SK-N-SH (cell line): ENCODE measurements at regions not wholly inside any gene's neighbourhood (a gene's known extent, or its start where the extent isn't known, plus 50 kb on each side); places are given as distances from the start of the nearest gene placed in this dataset.

Experiments
- CTCF ChIA-PET: fragments of 300-600, 350-600 bp; formaldehyde crosslinking; extraction: SDS; loops from one replicate; lab custom pipeline; 2021; lab: Yijun Ruan, JAX
- POLR2A ChIA-PET: fragments of 350-600 bp; sonication (Branson Sonifier 250); formaldehyde crosslinking; extraction: SDS; loops from one replicate; lab custom pipeline; 2020; ENCODE audit warnings: antibody characterized with exemption, inconsistent platforms; lab: Yijun Ruan, JAX
- DNase-seq: peaks from one replicate; pipeline ENCODE4 v3.0.0; 2012
- H2AFZ ChIP-seq: fragments of 200-600 bp; sonication (generic); 2 replicates; pipeline ENCODE4 v1.8.1; 2016; ENCODE audit warnings: antibody characterized with exemption, mild to moderate bottlenecking, low read depth
- H3F3A ChIP-seq: fragments of 200-600 bp; sonication (generic); replicated peaks from 2 replicates; pipeline ENCODE3; 2016; ENCODE audit warnings: antibody characterized with exemption, mild to moderate bottlenecking; ENCODE audit not compliant: insufficient read depth
- H3K27ac ChIP-seq, 2 experiments: fragments of 200-500 bp in 1 of 2; fragments of 200-600 bp in 1 of 2; sonication (Bioruptor generic) in 1 of 2; sonication (generic), shearing (Covaris generic) in 1 of 2; 2 replicates each; pipeline versions ENCODE4 v1.5.1 to v1.6.1; 2014 to 2016; ENCODE audit warnings: low read depth in 2 of 2, inconsistent platforms in 1 of 2, low read length in 1 of 2, mild to moderate bottlenecking in 1 of 2, mixed read lengths in 1 of 2
- H3K27me3 ChIP-seq: fragments of 200-600 bp; sonication (generic), shearing (Covaris generic); 2 replicates; pipeline ENCODE4 v1.6.1; 2016; ENCODE audit warnings: mixed run types; ENCODE audit not compliant: insufficient read depth
- H3K36me3 ChIP-seq, 2 experiments: fragments of 200-500 bp in 1 of 2; fragments of 200-600 bp in 1 of 2; sonication (Bioruptor generic) in 1 of 2; sonication (generic) in 1 of 2; replicated peaks in 1 of 2; 2 replicates each; pipeline versions ENCODE3 to v1.5.1; 2014 to 2016; ENCODE audit warnings: low read length in 1 of 2, mild to moderate bottlenecking in 1 of 2; ENCODE audit not compliant: insufficient read depth in 2 of 2, control insufficient read depth in 1 of 2
- H3K4me1 ChIP-seq, 2 experiments: fragments of 200-500 bp in 1 of 2; fragments of 200-600 bp in 1 of 2; sonication (Bioruptor generic) in 1 of 2; sonication (generic), shearing (Covaris generic) in 1 of 2; 2 replicates each; pipeline versions ENCODE4 v1.5.1 to v1.6.1; 2014 to 2016; ENCODE audit warnings: low read depth in 1 of 2, low read length in 1 of 2, mixed run types in 1 of 2; ENCODE audit not compliant: insufficient read depth in 2 of 2, control insufficient read depth in 1 of 2
- H3K4me2 ChIP-seq: fragments of 200-600 bp; sonication (generic), shearing (Covaris generic); 2 replicates; pipeline ENCODE4 v1.6.1; 2017; ENCODE audit warnings: mixed run types
- H3K4me3 ChIP-seq, 2 experiments: fragments of 200-500 bp in 1 of 2; fragments of 200-600 bp in 1 of 2; sonication (Bioruptor generic) in 1 of 2; sonication (generic), shearing (Covaris generic) in 1 of 2; 2 replicates each; pipeline versions ENCODE4 v1.5.1 to v1.8.1; 2014 to 2016; ENCODE audit warnings: low read depth in 2 of 2, inconsistent platforms in 1 of 2, low read length in 1 of 2, mild to moderate bottlenecking in 1 of 2, mixed read lengths in 1 of 2, moderate library complexity in 1 of 2
- H3K79me2 ChIP-seq: fragments of 200-600 bp; sonication (generic); 2 replicates; pipeline ENCODE4 v1.8.1; 2017; ENCODE audit warnings: mild to moderate bottlenecking; ENCODE audit not compliant: insufficient read depth
- H3K9ac ChIP-seq: fragments of 200-600 bp; sonication (generic); 2 replicates; pipeline ENCODE4 v1.6.1; 2017; ENCODE audit warnings: mixed run types
- H3K9me2 ChIP-seq: fragments of 200-600 bp; sonication (generic); 2 replicates; pipeline ENCODE4 v1.6.1; 2017; ENCODE audit warnings: mixed run types
- H3K9me3 ChIP-seq: fragments of 200-600 bp; sonication (generic); 2 replicates; pipeline ENCODE4 v1.6.1; 2017; ENCODE audit warnings: mixed run types, mild to moderate bottlenecking, moderate library complexity
- H4K20me1 ChIP-seq: fragments of 200-600 bp; sonication (generic); 2 replicates; pipeline ENCODE4 v1.6.1; 2017; ENCODE audit warnings: mild to moderate bottlenecking, mixed run types; ENCODE audit not compliant: insufficient read depth
- CHD2 ChIP-seq: fragments of 150-350 bp; IDR thresholded peaks from 2 replicates; pipeline ENCODE4 v1.6.1; 2018; ENCODE audit warnings: low read length; ENCODE audit not compliant: partially characterized antibody
- EP300 ChIP-seq, 2 experiments: IDR thresholded peaks; 2 replicates each; pipeline versions ENCODE4 v1.4.0 to v1.6.1; 2012; ENCODE audit warnings: borderline replicate concordance in 1 of 2, low read depth in 1 of 2, low read length in 1 of 2
- EZH2phosphoT487 ChIP-seq: fragments of 200-600 bp; sonication (generic); IDR thresholded peaks from 2 replicates; pipeline ENCODE4 v1.6.1; 2017; ENCODE audit warnings: low read depth, mixed run types, mild to moderate bottlenecking, antibody characterized with exemption, moderate library complexity, borderline replicate concordance
- GATA2 ChIP-seq: sonication (generic); formaldehyde crosslinking; IDR thresholded peaks from 2 replicates; pipeline ENCODE4 v1.5.0; 2020; ENCODE audit warnings: mild to moderate bottlenecking, missing genetic modification reagents
- JUND ChIP-seq: IDR thresholded peaks from 2 replicates; pipeline ENCODE4 v1.4.0; 2012
- MXI1 ChIP-seq: IDR thresholded peaks from 2 replicates; pipeline ENCODE4 v1.6.1; 2012; ENCODE audit warnings: mild to moderate bottlenecking, low read depth, low read length, improper control_type of control experiment
- NFIC ChIP-seq: IDR thresholded peaks from 2 replicates; pipeline ENCODE4 v1.4.0; 2012; ENCODE audit warnings: borderline replicate concordance
- PBX3 ChIP-seq: IDR thresholded peaks from 2 replicates; pipeline ENCODE4; 2012
- POLR2AphosphoS5 ChIP-seq: IDR thresholded peaks from 2 replicates; pipeline ENCODE4 v1.6.1; 2012; ENCODE audit warnings: low read depth, low read length
- RCOR1 ChIP-seq: fragments of 150-350 bp; IDR thresholded peaks from 2 replicates; pipeline ENCODE4 v1.6.1; 2017; ENCODE audit warnings: antibody characterized with exemption, low read length
- REST ChIP-seq: IDR thresholded peaks from 2 replicates; pipeline ENCODE4 v1.6.1; 2012; ENCODE audit warnings: mild to moderate bottlenecking, low read depth, low read length, moderate library complexity
- RXRA ChIP-seq: IDR thresholded peaks from 2 replicates; pipeline ENCODE4 v1.4.0; 2012; ENCODE audit warnings: low read depth, mild to moderate bottlenecking, borderline replicate concordance
- SIN3A ChIP-seq: IDR thresholded peaks from 2 replicates; pipeline ENCODE4 v1.6.1; 2012; ENCODE audit warnings: low read depth, mild to moderate bottlenecking, low read length, moderate library complexity, borderline replicate concordance
- SMC3 ChIP-seq: IDR thresholded peaks from 2 replicates; pipeline ENCODE4 v1.6.1; 2012; ENCODE audit warnings: low read depth, low read length, improper control_type of control experiment
- TAF1 ChIP-seq: IDR thresholded peaks from 2 replicates; pipeline ENCODE4 v1.6.1; 2012; ENCODE audit warnings: low read depth, mild to moderate bottlenecking, low read length, moderate library complexity, borderline replicate concordance
- TCF12 ChIP-seq: IDR thresholded peaks from 2 replicates; pipeline ENCODE4 v1.4.0; 2012
- USF1 ChIP-seq: IDR thresholded peaks from 2 replicates; pipeline ENCODE4 v1.4.0; 2012; ENCODE audit warnings: low read depth, borderline replicate concordance
- USF2 ChIP-seq: fragments of 150-350 bp; IDR thresholded peaks from 2 replicates; pipeline ENCODE4 v1.6.1; 2017; ENCODE audit warnings: antibody characterized with exemption, low read length, low read depth, borderline replicate concordance
- YY1 ChIP-seq: IDR thresholded peaks from 2 replicates; pipeline ENCODE4 v1.4.0; 2012; ENCODE audit warnings: low read depth, mild to moderate bottlenecking
- ZBTB33 ChIP-seq: IDR thresholded peaks from 2 replicates; pipeline ENCODE4 v1.4.0; 2012; ENCODE audit warnings: low read depth, borderline replicate concordance
- WGBS: methylation state at CpG from one replicate; pipeline ENCODE4 v1.1.6; 2017; ENCODE audit warnings: low lambda C conversion rate; 5-methylcytosine and 5-hydroxymethylcytosine counted together

- H3K9me2 ChIP-seq = no peaks in the 10 kb centered on the region
- no peak overlapping the region for H3K9ac ChIP-seq
- H3K9me3 ChIP-seq = no peaks in the 10 kb centered on the region
- H2AFZ ChIP-seq = no peak overlapping the region
- H3F3A ChIP-seq = no peaks in the 10 kb centered on the region
- TF ChIP-seq USF1 (no peak), CHD2 (no peak), PBX3 (no peak), TCF12 (no peak), POLR2AphosphoS5 (no peak), NFIC (no peak), USF2 (no peak), REST (no peak), EP300 (IDR thresholded peaks at IDR 0.05; ENCODE audit: borderline replicate concordance in 1 of 2, low read depth in 1 of 2, low read length in 1 of 2) (no peak), SIN3A (no peak), YY1 (no peak), GATA2 (CRISPR knock-in tag) (no peak), TAF1 (no peak), MXI1 (no peak), ZBTB33 (no peak), SMC3 (no peak), EZH2phosphoT487 (no peak), RXRA (no peak), JUND (no peak), RCOR1 (no peak)
- no peaks in the 10 kb centered on the region for H3K36me3 ChIP-seq
- H4K20me1 ChIP-seq = no peaks in the 10 kb centered on the region
- peaks cover 0 to 4% of the 10 kb centered on the region in 2 experiments; a peak in 2 of 4 replicates for H3K4me1 ChIP-seq
- H3K79me2 ChIP-seq = no peaks in the 10 kb centered on the region
- no peak overlapping the region for H3K4me3 ChIP-seq
- no peaks in the 10 kb centered on the region for H3K27me3 ChIP-seq
- no peak overlapping the region for H3K27ac ChIP-seq
- WGBS = 82% methylated on average over 2 of the region's 2 CpGs
- no peak for DNase-seq
- ChIA-PET CTCF (interaction anchor here (1.0 kb wide), 1 partner anchor 28 kb away, joined by 3 read pairs; no protein-coding TSS in a partner anchor), POLR2A (no interaction called here)
- no peak overlapping the region for H3K4me2 ChIP-seq
Observed at GRCh38 chr4:89639395-89639794, 197.6 kb downstream of the SNCA start.
